RWPE1 (cell line): ENCODE measurements at regions not wholly inside any gene's neighbourhood (a gene's known extent, or its start where the extent isn't known, plus 50 kb on each side); places are given as distances from the start of the nearest gene placed in this dataset.

Experiments used
- CTCF ChIA-PET: fragments of 350-600 bp; sonication (Branson Sonifier 250); formaldehyde crosslinking; extraction: SDS; loops from one replicate; lab custom pipeline; 2021; lab: Yijun Ruan, JAX
- POLR2A ChIA-PET: fragments of 400-600 bp; formaldehyde crosslinking; extraction: SDS; loops from one replicate; lab custom pipeline; 2020; ENCODE audit warnings: antibody characterized with exemption; ENCODE audit not compliant: low non-redundant PET; lab: Yijun Ruan, JAX
- DNase-seq: peaks from one replicate; pipeline ENCODE4 v3.0.0; 2012; ENCODE audit warnings: low spot score
- H3K27ac ChIP-seq: fragments of 450-650 bp; 2 replicates; pipeline ENCODE4 v1.5.1; 2017
- CTCF ChIP-seq: fragments of 450-650 bp; conservative IDR thresholded peaks from 2 replicates; pipeline ENCODE4 v1.5.1; 2017; ENCODE audit warnings: low read depth, mild to moderate bottlenecking

GRCh38 chr12:46579474-46579873, 206.9 kb upstream of the SLC38A2 start:
- TF ChIP-seq CTCF: no peak
- ChIA-PET CTCF (interaction anchor here (0.5 kb wide), 1 partner anchor 178 kb away, joined by 4 read pairs; no protein-coding TSS in a partner anchor), POLR2A (no interaction called here)
- DNase-seq: no peak
- H3K27ac ChIP-seq: no peak overlapping the region

GRCh38 chr12:46578190-46578982, 205.8 kb upstream of the SLC38A2 start:
- POLR2A ChIA-PET: no interaction called here

GRCh38 chr12:46577063-46577776, 204.6 kb upstream of the SLC38A2 start:
- POLR2A ChIA-PET: no interaction called here
- no peak for DNase-seq
- no peak for TF ChIP-seq CTCF
- CTCF ChIA-PET: interaction anchor here (0.5 kb wide), 1 partner anchor 815 kb away, joined by 3 read pairs; no protein-coding TSS in a partner anchor
- H3K27ac ChIP-seq: no peak overlapping the region

More at GRCh38 chr12:46578190-46578982, 205.8 kb upstream of the SLC38A2 start:
- TF ChIP-seq CTCF: no peak
- CTCF ChIA-PET: no interaction called here
- no peak overlapping the region for H3K27ac ChIP-seq
- no peak for DNase-seq

GRCh38 chr12:46574847-46575246, 202.3 kb upstream of the SLC38A2 start:
- ChIA-PET CTCF (no interaction called here), POLR2A (no interaction called here)
- no peak for TF ChIP-seq CTCF
- H3K27ac ChIP-seq: no peak overlapping the region
- DNase-seq: no peak

- ChIA-PET POLR2A (no interaction called here), CTCF (no interaction called here)
- DNase-seq: no peak
- no peak overlapping the region for H3K27ac ChIP-seq
- TF ChIP-seq CTCF: no peak
Observed at GRCh38 chr12:46573347-46573658, 200.7 kb upstream of the SLC38A2 start.

GRCh38 chr12:46572644-46573346, 200.2 kb upstream of the SLC38A2 start:
- DNase-seq: no peak
- POLR2A ChIA-PET: no interaction called here
- CTCF ChIA-PET: no interaction called here
- no peak overlapping the region for H3K27ac ChIP-seq
- TF ChIP-seq CTCF: no peak
